ENCODE measurements at regions not wholly inside any gene's neighbourhood (a gene's known extent, or its start where the extent isn't known, plus 50 kb on each side); places are given as distances from the start of the nearest gene placed in this dataset.

GRCh38 chr2:56718413-56718812 lies 534.6 kb downstream of the CCDC85A start:
- CTCF ChIA-PET, result no interaction called here
- dilution Hi-C loops (cut with MboI; ENCODE audit: extremely low pct_ligation_motif_present, low sequenced_read_pairs), result no loop called here
- TF ChIP-seq FOS (IDR thresholded peaks at IDR 0.05; ENCODE audit: borderline replicate concordance, insufficient read depth, low read length) (no peak), POLR2AphosphoS5 (IDR thresholded peaks at IDR 0.05; ENCODE audit: insufficient read depth, low read depth, low read length) (no peak), MYC (IDR thresholded peaks at IDR 0.05; ENCODE audit: low read depth, low read length) (no peak), JUN (IDR thresholded peaks at IDR 0.05; ENCODE audit: borderline replicate concordance, insufficient read depth, insufficient read length, low read depth) (no peak), GATA2 (IDR thresholded peaks at IDR 0.05; ENCODE audit: insufficient read depth, insufficient read length, low read depth, low read length) (no peak), CTCF (IDR thresholded peaks at IDR 0.05; ENCODE audit: extremely low read depth in 1 of 2, insufficient read depth in 1 of 2, low read depth in 1 of 2, low read length in 2 of 2) (no peak), POLR2A (IDR thresholded peaks at IDR 0.05; ENCODE audit: low read depth, low read length) (no peak), MAX (IDR thresholded peaks at IDR 0.05; ENCODE audit: insufficient read depth, insufficient read length) (no peak), EZH2 (IDR thresholded peaks at IDR 0.05; ENCODE audit: borderline replicate concordance, low read depth, low read length, severe bottlenecking) (no peak)
- FAIRE-seq (no peak), DNase-seq (ENCODE audit: low read depth, low spot score) (no peak)
- no peak overlapping the region for H3K4me3 ChIP-seq (replicated peaks in 1 of 3; ENCODE audit: insufficient read depth in 1 of 3, low read depth in 1 of 3, low read length in 3 of 3)
- BruUV-seq (replicated peaks), result no TSS peak
- no peak overlapping the region for H3K4me2 ChIP-seq (ENCODE audit: insufficient read depth, low read length)
- H3K27me3 ChIP-seq (ENCODE audit: control insufficient read depth in 2 of 2, insufficient read depth in 2 of 2, low read length in 2 of 2), result no peaks in the 10 kb centered on the region
- POLR2A ChIA-PET, result no interaction called here
- H3K79me2 ChIP-seq (ENCODE audit: control insufficient read depth, insufficient read depth, low read length), result no peaks in the 10 kb centered on the region
- no peaks in the 10 kb centered on the region for H3K9me3 ChIP-seq (replicated peaks; ENCODE audit: control insufficient read depth, insufficient read depth, low read length)
- H3K9ac ChIP-seq (replicated peaks; ENCODE audit: extremely low read depth, insufficient read depth, low read length), result no peak overlapping the region
- no peaks in the 10 kb centered on the region for H3K36me3 ChIP-seq (ENCODE audit: control insufficient read depth in 2 of 2, extremely low read depth in 1 of 2, insufficient read depth in 2 of 2, low read length in 2 of 2)
- H3K27ac ChIP-seq (ENCODE audit: insufficient read depth, low read depth, low read length), result no peak overlapping the region
- no peaks in the 10 kb centered on the region for H3K4me1 ChIP-seq (ENCODE audit: control insufficient read depth, extremely low read depth, insufficient read depth, low read length)
- intact Hi-C loops (cut with micrococcal nuclease), result no loop called here
- H2AFZ ChIP-seq (ENCODE audit: low read depth, low read length), result no peak overlapping the region
- H3K9me1 ChIP-seq (replicated peaks; ENCODE audit: control insufficient read depth, extremely low read depth, insufficient read depth, low read length), result no peaks in the 10 kb centered on the region
- no peaks in the 10 kb centered on the region for H4K20me1 ChIP-seq (replicated peaks; ENCODE audit: control insufficient read depth, extremely low read depth, insufficient read depth, low read length)

All from endothelial cell of umbilical vein (primary cell).